B cell (primary cell): ENCODE measurements at regions not wholly inside any gene's neighbourhood (a gene's known extent, or its start where the extent isn't known, plus 50 kb on each side); places are given as distances from the start of the nearest gene placed in this dataset.

Experiments
- ATAC-seq: fragments of 200-7000 bp; cut with Tn5 transposase; one replicate; pipeline ENCODE4 v1.10.0; 2021; ENCODE audit warnings: low read depth, mild to moderate bottlenecking, moderate number of reproducible peaks, moderate library complexity
- CTCF ChIA-PET: fragments of 350-600 bp; sonication (Branson Sonifier 250); formaldehyde crosslinking; loops from one replicate; lab custom pipeline; 2021; ENCODE audit warnings: antibody characterized with exemption, inconsistent platforms; lab: Charles Lee
- POLR2A ChIA-PET: fragments of 350-600 bp; sonication (Branson Sonifier 250); formaldehyde crosslinking; loops from one replicate; lab custom pipeline; 2021; ENCODE audit warnings: antibody characterized with exemption; lab: Charles Lee
- DNase-seq: peaks from one replicate; pipeline ENCODE4 v3.0.0; 2013
- H2AFZ ChIP-seq: 2 replicates; pipeline ENCODE4 v1.6.1; 2012; ENCODE audit warnings: mild to moderate bottlenecking, low read depth, low read length; ENCODE audit not compliant: insufficient read depth, poor library complexity, severe bottlenecking
- H3K27ac ChIP-seq, 2 donors: 1 replicate in 1 of 2; 2 replicates in 1 of 2; pipeline ENCODE4 v1.5.1; 2012 to 2013; ENCODE audit warnings: low read length in 2 of 2, mild to moderate bottlenecking in 2 of 2, moderate library complexity in 1 of 2
- H3K27me3 ChIP-seq, 4 experiments: fragments of 200-600 bp in 1 of 4; sonication (generic) in 1 of 4; replicated peaks in 1 of 4; 1 replicate in 2 of 4; 2 replicates in 2 of 4; pipeline versions ENCODE4 v1.6.1 to v1.7.0; 2013 to 2016; ENCODE audit warnings: low read length in 3 of 4, mild to moderate bottlenecking in 2 of 4, mixed read lengths in 1 of 4, moderate library complexity in 1 of 4; ENCODE audit not compliant: insufficient read depth in 4 of 4, control insufficient read depth in 3 of 4; ENCODE audit errors: control extremely low read depth in 1 of 4
- H3K36me3 ChIP-seq, 2 experiments: replicated peaks in 1 of 2; 1 replicate in 1 of 2; 2 replicates in 1 of 2; pipeline versions ENCODE4 v1.6.1 to v1.7.1; 2013; ENCODE audit warnings: low read length in 1 of 2; ENCODE audit not compliant: insufficient read depth in 2 of 2, control insufficient read depth in 1 of 2; ENCODE audit errors: control extremely low read depth in 1 of 2, extremely low read depth in 1 of 2
- H3K4me1 ChIP-seq, 2 donors: fragments of 200-600 bp in 1 of 2; sonication (generic) in 1 of 2; 1 replicate in 1 of 2; 2 replicates in 1 of 2; pipeline versions ENCODE4 v1.5.1 to v1.6.1; 2013 to 2017; ENCODE audit warnings: low read length in 2 of 2; ENCODE audit not compliant: control insufficient read depth in 2 of 2, insufficient read depth in 2 of 2
- H3K4me2 ChIP-seq: replicated peaks from 2 replicates; pipeline ENCODE3; 2012; ENCODE audit warnings: mild to moderate bottlenecking, low read depth, low read length; ENCODE audit not compliant: poor library complexity, severe bottlenecking
- H3K4me3 ChIP-seq, 5 experiments: fragments of 200-600 bp in 1 of 5; sonication (generic) in 1 of 5; 1 replicate in 3 of 5; 2 replicates in 2 of 5; pipeline versions ENCODE4 v1.5.1 to v1.7.0; 2011 to 2016; ENCODE audit warnings: low read length in 4 of 5, mild to moderate bottlenecking in 4 of 5, low read depth in 2 of 5, control low read depth in 1 of 5, moderate library complexity in 1 of 5; ENCODE audit not compliant: insufficient read depth in 1 of 5; ENCODE audit errors: control extremely low read depth in 1 of 5, extremely low read depth in 1 of 5
- H3K79me2 ChIP-seq: fragments of 200-600 bp; sonication (generic); one replicate; pipeline ENCODE4 v1.6.0; 2016; ENCODE audit warnings: low read length; ENCODE audit not compliant: control insufficient read depth, insufficient read depth
- H3K9ac ChIP-seq: fragments of 200-600 bp; sonication (generic); 2 replicates; pipeline ENCODE4 v1.6.1; 2017; ENCODE audit warnings: mild to moderate bottlenecking, low read length, moderate library complexity
- H3K9me3 ChIP-seq, 3 donors: one replicate each; pipeline versions ENCODE4 v1.6.1 to v1.7.1; 2013; ENCODE audit warnings: low read length in 2 of 3; ENCODE audit not compliant: control insufficient read depth in 2 of 3, insufficient read depth in 1 of 3; ENCODE audit errors: control extremely low read depth in 1 of 3
- H4K20me1 ChIP-seq: 2 replicates; pipeline ENCODE4 v1.6.0; 2012; ENCODE audit warnings: mild to moderate bottlenecking, low read length; ENCODE audit not compliant: insufficient read depth, control insufficient read depth, poor library complexity, severe bottlenecking
- H3K27ac Mint-ChIP-seq: one replicate; pipeline ENCODE4 v1.8.0; 2021; ENCODE audit warnings: mixed read lengths
- H3K27me3 Mint-ChIP-seq: one replicate; pipeline ENCODE4 v1.8.0; 2021; ENCODE audit warnings: mixed read lengths
- H3K4me1 Mint-ChIP-seq: one replicate; pipeline ENCODE4 v1.8.0; 2021; ENCODE audit warnings: mixed read lengths
- H3K4me3 Mint-ChIP-seq: one replicate; pipeline ENCODE4 v1.8.0; 2021; ENCODE audit warnings: mixed read lengths
- H3K9me3 Mint-ChIP-seq: one replicate; pipeline ENCODE4 v1.8.0; 2022; ENCODE audit warnings: mixed read lengths; ENCODE audit not compliant: insufficient read depth
- CTCF ChIP-seq: fragments of 200-600 bp; IDR thresholded peaks from one replicate; pipeline ENCODE4 v1.8.0; 2022; ENCODE audit warnings: antibody characterized with exemption, mild to moderate bottlenecking
- EZH2 ChIP-seq: IDR thresholded peaks from 2 replicates; pipeline ENCODE4 v1.6.1; 2012; ENCODE audit warnings: borderline replicate concordance, low read depth, mild to moderate bottlenecking, moderate library complexity, low read length; ENCODE audit not compliant: insufficient read depth, poor library complexity, severe bottlenecking
- WGBS: methylation state at CpG from one replicate; pipeline ENCODE4 v1.1.5; 2013; ENCODE audit warnings: missing lambda C conversion rate; ENCODE audit not compliant: insufficient coverage; 5-methylcytosine and 5-hydroxymethylcytosine counted together
- intact Hi-C: fragments of 100-400 bp; cut with micrococcal nuclease; formaldehyde crosslinking; loops from one replicate; pipeline ENCODE4 v1.10.0; 2022

GRCh38 chr14:71574976-71575375 lies 357.3 kb upstream of the RGS6 start:
- H3K9ac ChIP-seq: no peak overlapping the region
- ChIA-PET CTCF (no interaction called here), POLR2A (no interaction called here)
- no peaks in the 10 kb centered on the region for H3K36me3 ChIP-seq
- TF ChIP-seq EZH2: no peak
- no peak for TF ChIP-seq CTCF
- no peaks in the 10 kb centered on the region for H3K9me3 ChIP-seq
- no peaks in the 10 kb centered on the region for H3K27me3 ChIP-seq
- peak overlapping the region; percentile 5 for H3K27ac Mint-ChIP-seq
- no peaks in the 10 kb centered on the region for H3K9me3 Mint-ChIP-seq
- no peak overlapping the region for H2AFZ ChIP-seq
- no peaks in the 10 kb centered on the region for H3K27me3 Mint-ChIP-seq
- intact Hi-C loops: no loop called here
- H3K4me3 ChIP-seq: no peak overlapping the region
- no peak overlapping the region for H3K4me3 Mint-ChIP-seq
- DNase-seq (no peak), ATAC-seq (no peak)
- H3K4me2 ChIP-seq: peak overlapping the region; percentile 17
- WGBS: no CpG with 5 or more reads among the region's 2 CpGs
- H3K79me2 ChIP-seq: peaks cover 31% of the 10 kb centered on the region
- H3K27ac ChIP-seq: no peak overlapping the region
- peaks cover 56% of the 10 kb centered on the region for H3K4me1 Mint-ChIP-seq
- H4K20me1 ChIP-seq: peaks cover 25% of the 10 kb centered on the region
- peaks cover 20 to 22% of the 10 kb centered on the region in 2 donors for H3K4me1 ChIP-seq

- intact Hi-C loops: no loop called here
- H3K27me3 ChIP-seq: no peaks in the 10 kb centered on the region
- no peaks in the 10 kb centered on the region for H3K9me3 ChIP-seq
- TF ChIP-seq CTCF (no peak), EZH2 (no peak)
- H4K20me1 ChIP-seq: peaks cover 28% of the 10 kb centered on the region
- peaks cover 20 to 22% of the 10 kb centered on the region in 2 donors for H3K4me1 ChIP-seq
- peaks cover 36% of the 10 kb centered on the region for H3K79me2 ChIP-seq
- no peaks in the 10 kb centered on the region for H3K27me3 Mint-ChIP-seq
- H3K36me3 ChIP-seq: no peaks in the 10 kb centered on the region
- no peak overlapping the region for H3K4me2 ChIP-seq
- H3K4me3 Mint-ChIP-seq: no peak overlapping the region
- no peak overlapping the region for H3K9ac ChIP-seq
- 100% methylated on average over 1 of the region's 2 CpGs for WGBS
- no peak overlapping the region for H3K27ac ChIP-seq
- ChIA-PET POLR2A (no interaction called here), CTCF (interaction anchor here (1.0 kb wide), 1 partner anchor 23 kb away, joined by 3 read pairs; no protein-coding TSS in a partner anchor)
- ATAC-seq: no peak
- no peak for DNase-seq
- H3K4me1 Mint-ChIP-seq: peaks cover 53% of the 10 kb centered on the region
- H3K4me3 ChIP-seq: no peak overlapping the region
- H2AFZ ChIP-seq: no peak overlapping the region
- no peaks in the 10 kb centered on the region for H3K9me3 Mint-ChIP-seq
- no peak overlapping the region for H3K27ac Mint-ChIP-seq
These were observed 355.8 kb upstream of the RGS6 start for GRCh38 chr14:71576472-71576871.
